Erythroblast (primary cell): ENCODE measurements at regions not wholly inside any gene's neighbourhood (a gene's known extent, or its start where the extent isn't known, plus 50 kb on each side); places are given as distances from the start of the nearest gene placed in this dataset.

Experiments
- GATA1 ChIP-seq: IDR thresholded peaks from 2 replicates; pipeline ENCODE4 v1.6.1; 2011; ENCODE audit warnings: low read depth, mild to moderate bottlenecking, control low read depth, low read length, moderate library complexity
- POLR2A ChIP-seq: IDR thresholded peaks from 2 replicates; pipeline ENCODE4 v1.6.1; 2011; ENCODE audit warnings: mild to moderate bottlenecking, low read length

DNA sequence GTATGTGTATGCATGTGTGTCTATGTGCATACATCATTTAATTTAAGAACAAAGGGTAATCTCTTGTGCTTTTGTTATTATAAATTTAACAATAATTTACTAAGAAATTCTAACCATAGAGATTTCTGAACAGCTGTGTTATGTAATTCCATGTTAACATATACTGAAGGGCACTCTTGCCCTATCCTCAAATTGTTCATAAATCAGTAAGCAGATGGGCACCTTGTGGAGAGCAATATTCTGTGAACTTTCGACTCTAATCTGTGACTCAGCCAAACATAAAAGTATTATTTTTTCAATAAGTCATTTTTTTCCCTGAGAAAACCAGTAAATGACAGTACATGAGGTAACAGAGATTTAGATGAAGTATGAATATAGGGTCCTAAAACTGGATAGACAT, 938.3 kb upstream of the CRIM1 start:
- no peak for TF ChIP-seq POLR2A
- no peak for TF ChIP-seq GATA1
